ENCODE measurements at regions not wholly inside any gene's neighbourhood (a gene's known extent, or its start where the extent isn't known, plus 50 kb on each side); places are given as distances from the start of the nearest gene placed in this dataset.

- Histone ChIP-seq H3K27ac (ENCODE audit: low read depth, low read length, poor library complexity, severe bottlenecking) (no peak overlapping the region), H3K79me2 (ENCODE audit: insufficient read depth, low read depth, low read length) (no peaks in the 10 kb centered on the region), H3K4me2 (ENCODE audit: low read length) (no peak overlapping the region), H3K9me3 (ENCODE audit: low read length) (no peaks in the 10 kb centered on the region), H4K20me1 (ENCODE audit: insufficient read depth, low read length) (no peaks in the 10 kb centered on the region), H2AFZ (ENCODE audit: low read length) (no peak overlapping the region), H3K36me3 (ENCODE audit: insufficient read depth, low read length) (no peaks in the 10 kb centered on the region), H3K4me1 (ENCODE audit: insufficient read depth, low read length, poor library complexity, severe bottlenecking) (peaks cover 29% of the 10 kb centered on the region), H3K4me3 (ENCODE audit: low read depth, low read length, poor library complexity, severe bottlenecking) (no peak overlapping the region), H3K9me2 (ENCODE audit: insufficient read depth, low read length) (no peaks in the 10 kb centered on the region)
- no peak for TF ChIP-seq EZH2phosphoT487 (IDR thresholded peaks at IDR 0.05; ENCODE audit: borderline replicate concordance, low read depth, low read length)
- TF ChIP-seq, protein P1, sequence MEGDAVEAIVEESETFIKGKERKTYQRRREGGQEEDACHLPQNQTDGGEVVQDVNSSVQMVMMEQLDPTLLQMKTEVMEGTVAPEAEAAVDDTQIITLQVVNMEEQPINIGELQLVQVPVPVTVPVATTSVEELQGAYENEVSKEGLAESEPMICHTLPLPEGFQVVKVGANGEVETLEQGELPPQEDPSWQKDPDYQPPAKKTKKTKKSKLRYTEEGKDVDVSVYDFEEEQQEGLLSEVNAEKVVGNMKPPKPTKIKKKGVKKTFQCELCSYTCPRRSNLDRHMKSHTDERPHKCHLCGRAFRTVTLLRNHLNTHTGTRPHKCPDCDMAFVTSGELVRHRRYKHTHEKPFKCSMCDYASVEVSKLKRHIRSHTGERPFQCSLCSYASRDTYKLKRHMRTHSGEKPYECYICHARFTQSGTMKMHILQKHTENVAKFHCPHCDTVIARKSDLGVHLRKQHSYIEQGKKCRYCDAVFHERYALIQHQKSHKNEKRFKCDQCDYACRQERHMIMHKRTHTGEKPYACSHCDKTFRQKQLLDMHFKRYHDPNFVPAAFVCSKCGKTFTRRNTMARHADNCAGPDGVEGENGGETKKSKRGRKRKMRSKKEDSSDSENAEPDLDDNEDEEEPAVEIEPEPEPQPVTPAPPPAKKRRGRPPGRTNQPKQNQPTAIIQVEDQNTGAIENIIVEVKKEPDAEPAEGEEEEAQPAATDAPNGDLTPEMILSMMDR (conservative IDR thresholded peaks at IDR 0.05; ENCODE audit: low read length), result peak; percentile 54
- intact Hi-C loops (cut with micrococcal nuclease; ENCODE audit: unreplicated experiment), result loop anchor here (10.0 kb wide), 2 partner anchors 321 to 969 kb away; no protein-coding TSS in a partner anchor
- ChIA-PET CTCF (ENCODE audit: unreplicated experiment) (no interaction called here), POLR2A (interaction anchor here (0.6 to 0.7 kb wide), 3 partner anchors 40 to 402 kb away, joined by 3 read pairs; no protein-coding TSS in a partner anchor)
- BruUV-seq (replicated peaks), result no TSS peak
- DNase-seq (ENCODE audit: low spot score), result peak; percentile 6
These were observed 220.1 kb upstream of the SAMSN1 start for GRCh38 chr21:14766241-14766640.

DNA sequence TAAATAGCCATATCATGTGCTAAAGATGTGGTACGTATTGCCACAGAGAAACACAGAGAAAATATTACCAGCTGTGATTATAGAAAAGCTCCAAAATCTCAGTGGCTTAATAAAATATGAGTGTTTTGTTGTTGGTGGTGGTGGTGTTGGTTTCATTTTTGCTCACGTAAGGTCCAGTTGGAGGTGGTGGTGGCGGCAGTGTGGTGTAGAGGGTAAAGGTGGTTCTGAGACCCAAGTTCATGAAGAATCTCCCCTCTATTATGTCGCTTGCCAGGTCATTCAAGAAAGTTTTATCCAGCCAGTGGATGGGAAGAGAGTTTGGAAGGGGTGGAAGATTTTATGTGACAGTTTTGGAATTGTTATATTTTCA is 217.6 kb upstream of the SAMSN1 start:
- CTCF ChIA-PET (ENCODE audit: unreplicated experiment), result no interaction called here
- intact Hi-C loops (cut with micrococcal nuclease; ENCODE audit: unreplicated experiment), result loop anchor here (2.0 to 10.0 kb wide), 5 partner anchors 25 to 971 kb away; no protein-coding TSS in a partner anchor

More for the DNA sequence above, 217.6 kb upstream of the SAMSN1 start:
- Histone ChIP-seq H3K79me2 (ENCODE audit: insufficient read depth, low read depth, low read length) (no peaks in the 10 kb centered on the region), H3K36me3 (ENCODE audit: insufficient read depth, low read length) (no peaks in the 10 kb centered on the region), H3K27ac (ENCODE audit: low read depth, low read length, poor library complexity, severe bottlenecking) (peak overlapping the region; percentile 74), H3K4me1 (ENCODE audit: insufficient read depth, low read length, poor library complexity, severe bottlenecking) (peaks cover 29% of the 10 kb centered on the region), H4K20me1 (ENCODE audit: insufficient read depth, low read length) (no peaks in the 10 kb centered on the region), H3K4me3 (ENCODE audit: low read depth, low read length, poor library complexity, severe bottlenecking) (peak overlapping the region; percentile 32), H3K4me2 (ENCODE audit: low read length) (peak overlapping the region; percentile 66), H3K9me3 (ENCODE audit: low read length) (peaks cover 10% of the 10 kb centered on the region; the same call in 1 of the 2 replicates), H3K9me2 (ENCODE audit: insufficient read depth, low read length) (no peaks in the 10 kb centered on the region), H2AFZ (ENCODE audit: low read length) (no peak overlapping the region; the same call in 1 of the 2 replicates)
- no peak for DNase-seq (ENCODE audit: low spot score)
- TF ChIP-seq, protein P1 (conservative IDR thresholded peaks at IDR 0.05; ENCODE audit: low read length), result no peak
- TF ChIP-seq EZH2phosphoT487 (IDR thresholded peaks at IDR 0.05; ENCODE audit: borderline replicate concordance, low read depth, low read length), result no peak
- BruUV-seq (replicated peaks), result no TSS peak
- POLR2A ChIA-PET, result interaction anchor here (0.6 to 2.1 kb wide), 8 partner anchors 11 to 382 kb away, joined by 3 to 17 read pairs (median 4); partner anchors contain the start of gene HSPA13
